Fibroblast of lung (primary cell): ENCODE measurements at regions not wholly inside any gene's neighbourhood (a gene's known extent, or its start where the extent isn't known, plus 50 kb on each side); places are given as distances from the start of the nearest gene placed in this dataset.

ENCODE experiments used
- DNase-seq, 2 donors: peaks; one replicate each; pipeline versions ENCODE4 v3.0.0 to v3.0.0-alpha.2; 2010; ENCODE audit warnings: low read depth in 2 of 2
- H2AFZ ChIP-seq: 2 replicates; pipeline ENCODE4 v1.5.1; 2012; ENCODE audit warnings: low read length, control low read depth, inconsistent platforms
- H3K27ac ChIP-seq: 2 replicates; pipeline ENCODE4 v1.5.1; 2011; ENCODE audit warnings: low read length, control low read depth; ENCODE audit not compliant: insufficient read depth
- H3K27me3 ChIP-seq: 2 replicates; pipeline ENCODE4 v1.5.1; 2011; ENCODE audit warnings: mild to moderate bottlenecking, low read length; ENCODE audit not compliant: control insufficient read depth, insufficient read depth
- H3K36me3 ChIP-seq: 2 replicates; pipeline ENCODE4 v1.5.1; 2011; ENCODE audit warnings: low read length; ENCODE audit not compliant: control insufficient read depth, insufficient read depth
- H3K4me1 ChIP-seq: 2 replicates; pipeline ENCODE4 v1.5.1; 2011; ENCODE audit warnings: low read length; ENCODE audit not compliant: control insufficient read depth, insufficient read depth; ENCODE audit errors: extremely low read depth
- H3K4me2 ChIP-seq: 2 replicates; pipeline ENCODE4 v1.5.1; 2011; ENCODE audit warnings: low read length, control low read depth; ENCODE audit not compliant: insufficient read depth; ENCODE audit errors: extremely low read depth
- H3K4me3 ChIP-seq, 4 experiments: fragments of 200-600 bp in 1 of 4; sonication (generic) in 1 of 4; replicated peaks in 1 of 4; 2 replicates each; pipeline ENCODE4 v1.5.1; 2011 to 2016; ENCODE audit warnings: low read length in 4 of 4, low read depth in 3 of 4, mild to moderate bottlenecking in 3 of 4, control low read depth in 2 of 4, inconsistent platforms in 1 of 4, mixed read lengths in 1 of 4; ENCODE audit not compliant: insufficient read depth in 1 of 4; ENCODE audit errors: control extremely low read depth in 1 of 4
- H3K79me2 ChIP-seq: 2 replicates; pipeline ENCODE4 v1.5.1; 2012; ENCODE audit warnings: mild to moderate bottlenecking, low read length, inconsistent platforms; ENCODE audit not compliant: control insufficient read depth, insufficient read depth
- H3K9ac ChIP-seq: 2 replicates; pipeline ENCODE4 v1.5.1; 2011; ENCODE audit warnings: mild to moderate bottlenecking, low read length, control low read depth; ENCODE audit not compliant: insufficient read depth
- H3K9me3 ChIP-seq: 2 replicates; pipeline ENCODE4 v1.5.1; 2012; ENCODE audit warnings: low read depth, low read length; ENCODE audit not compliant: control insufficient read depth, insufficient read depth
- H4K20me1 ChIP-seq: 2 replicates; pipeline ENCODE4 v1.5.1; 2011; ENCODE audit warnings: low read length; ENCODE audit not compliant: control insufficient read depth, insufficient read depth; ENCODE audit errors: extremely low read depth
- EZH2 ChIP-seq: IDR thresholded peaks from 2 replicates; pipeline ENCODE4 v1.5.1; 2012; ENCODE audit warnings: low read length, control low read depth, mild to moderate bottlenecking; ENCODE audit errors: missing control alignments
- TF ChIP-seq, protein P1 (sequence below), 2 donors: IDR thresholded peaks in 1 of 2; conservative IDR thresholded peaks in 1 of 2; 1 replicate in 1 of 2; 2 replicates in 1 of 2; pipeline ENCODE4 v1.5.1; 2011 to 2012; ENCODE audit warnings: low read length in 2 of 2, control low read depth in 1 of 2, inconsistent platforms in 1 of 2, low read depth in 1 of 2, mild to moderate bottlenecking in 1 of 2

DNA sequence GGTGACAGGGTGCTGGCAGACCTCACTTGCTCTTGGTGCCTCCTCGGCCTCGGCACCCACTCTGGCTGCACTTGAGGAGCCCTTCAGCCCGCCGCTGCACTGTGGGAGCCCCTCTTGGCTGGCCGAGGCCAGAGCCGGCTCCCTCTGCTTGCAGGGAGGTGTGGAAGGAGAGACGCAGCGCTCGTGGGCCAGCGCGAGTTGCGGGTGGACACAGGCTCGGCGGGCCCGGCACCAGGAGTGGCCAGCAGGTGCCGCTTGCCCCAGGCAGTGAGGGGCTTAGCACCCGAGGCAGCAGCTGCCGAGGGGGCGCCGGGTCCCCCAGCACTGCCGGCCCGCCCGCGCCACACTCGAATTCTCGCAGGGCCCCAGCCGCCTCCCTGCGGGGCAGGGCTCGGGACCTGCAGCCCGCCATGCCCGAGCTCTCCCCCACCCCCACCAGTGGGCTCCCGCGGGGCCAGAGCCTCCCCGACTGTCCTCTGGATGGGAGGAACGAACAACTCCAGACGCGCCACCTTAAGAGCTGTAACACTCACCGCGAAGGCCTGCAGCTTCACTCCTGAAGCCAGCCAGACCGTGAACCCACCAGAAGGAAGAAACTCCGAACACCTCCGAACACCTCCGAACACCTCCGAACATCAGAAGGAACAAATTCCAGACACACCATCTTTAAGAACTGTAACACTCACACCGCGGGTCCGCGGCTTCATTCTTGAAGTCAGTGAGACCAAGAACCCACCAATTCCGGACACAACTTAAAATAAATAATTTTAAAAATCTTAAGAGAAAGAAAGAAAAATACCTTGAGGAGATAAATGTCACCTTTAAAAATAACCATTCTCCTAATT lies 311.1 kb upstream of the SLC7A11 start:
- Histone ChIP-seq H3K36me3 (no peaks in the 10 kb centered on the region), H3K27me3 (no peaks in the 10 kb centered on the region), H3K4me2 (no peak overlapping the region), H2AFZ (no peak overlapping the region), H3K4me3 (no peak overlapping the region), H3K79me2 (no peaks in the 10 kb centered on the region), H3K27ac (no peak overlapping the region), H3K9me3 (no peaks in the 10 kb centered on the region), H3K9ac (no peak overlapping the region), H4K20me1 (no peaks in the 10 kb centered on the region), H3K4me1 (no peaks in the 10 kb centered on the region)
- no peak for TF ChIP-seq EZH2
- TF ChIP-seq, protein P1, sequence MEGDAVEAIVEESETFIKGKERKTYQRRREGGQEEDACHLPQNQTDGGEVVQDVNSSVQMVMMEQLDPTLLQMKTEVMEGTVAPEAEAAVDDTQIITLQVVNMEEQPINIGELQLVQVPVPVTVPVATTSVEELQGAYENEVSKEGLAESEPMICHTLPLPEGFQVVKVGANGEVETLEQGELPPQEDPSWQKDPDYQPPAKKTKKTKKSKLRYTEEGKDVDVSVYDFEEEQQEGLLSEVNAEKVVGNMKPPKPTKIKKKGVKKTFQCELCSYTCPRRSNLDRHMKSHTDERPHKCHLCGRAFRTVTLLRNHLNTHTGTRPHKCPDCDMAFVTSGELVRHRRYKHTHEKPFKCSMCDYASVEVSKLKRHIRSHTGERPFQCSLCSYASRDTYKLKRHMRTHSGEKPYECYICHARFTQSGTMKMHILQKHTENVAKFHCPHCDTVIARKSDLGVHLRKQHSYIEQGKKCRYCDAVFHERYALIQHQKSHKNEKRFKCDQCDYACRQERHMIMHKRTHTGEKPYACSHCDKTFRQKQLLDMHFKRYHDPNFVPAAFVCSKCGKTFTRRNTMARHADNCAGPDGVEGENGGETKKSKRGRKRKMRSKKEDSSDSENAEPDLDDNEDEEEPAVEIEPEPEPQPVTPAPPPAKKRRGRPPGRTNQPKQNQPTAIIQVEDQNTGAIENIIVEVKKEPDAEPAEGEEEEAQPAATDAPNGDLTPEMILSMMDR (conservative IDR thresholded peaks at IDR 0.05 in 1 of 2, IDR thresholded peaks at IDR 0.05 in 1 of 2; ENCODE audit: low read depth in 1 of 2, low read length in 2 of 2), result no peak
- DNase-seq, result no peak

DNA sequence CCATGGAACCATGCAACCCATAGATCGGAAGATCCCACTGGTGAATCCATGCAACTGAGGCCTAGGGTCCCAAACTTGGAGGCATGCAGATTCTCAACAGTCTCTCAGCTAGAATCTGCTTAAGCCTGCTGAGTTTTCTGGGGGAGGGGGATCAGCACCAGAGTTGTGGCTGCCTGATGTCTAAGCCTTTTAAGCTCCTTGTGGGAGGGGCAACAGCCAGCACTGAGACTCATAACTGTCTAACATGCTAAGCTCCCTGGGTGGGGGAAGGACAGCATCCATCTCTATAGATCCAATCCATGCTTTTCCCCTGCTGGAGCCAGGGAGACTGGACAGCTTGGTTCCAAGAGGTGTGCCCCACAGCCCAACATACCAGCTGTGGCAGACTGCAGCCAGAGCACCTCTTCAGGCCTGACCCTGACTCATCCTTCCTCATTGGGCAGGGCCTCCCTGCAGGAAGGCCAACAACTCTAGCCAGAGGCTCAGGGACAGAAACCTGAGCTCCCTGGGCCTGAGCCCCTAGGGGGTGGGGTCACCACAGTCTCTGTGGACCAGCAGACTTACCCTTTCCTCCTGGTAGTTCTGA lies 300.1 kb upstream of the SLC7A11 start:
- Histone ChIP-seq H3K36me3 (no peaks in the 10 kb centered on the region), H3K4me1 (no peaks in the 10 kb centered on the region), H4K20me1 (no peaks in the 10 kb centered on the region), H2AFZ (no peak overlapping the region), H3K4me3 (no peak overlapping the region), H3K27ac (no peak overlapping the region), H3K4me2 (no peak overlapping the region), H3K9ac (no peak overlapping the region), H3K79me2 (no peaks in the 10 kb centered on the region), H3K9me3 (no peaks in the 10 kb centered on the region), H3K27me3 (no peaks in the 10 kb centered on the region)
- TF ChIP-seq, protein P1 (conservative IDR thresholded peaks at IDR 0.05 in 1 of 2, IDR thresholded peaks at IDR 0.05 in 1 of 2; ENCODE audit: low read depth in 1 of 2, low read length in 2 of 2), result no peak
- no peak for TF ChIP-seq EZH2
- peak in 1 of 2 donors; percentile 23 for DNase-seq

DNA sequence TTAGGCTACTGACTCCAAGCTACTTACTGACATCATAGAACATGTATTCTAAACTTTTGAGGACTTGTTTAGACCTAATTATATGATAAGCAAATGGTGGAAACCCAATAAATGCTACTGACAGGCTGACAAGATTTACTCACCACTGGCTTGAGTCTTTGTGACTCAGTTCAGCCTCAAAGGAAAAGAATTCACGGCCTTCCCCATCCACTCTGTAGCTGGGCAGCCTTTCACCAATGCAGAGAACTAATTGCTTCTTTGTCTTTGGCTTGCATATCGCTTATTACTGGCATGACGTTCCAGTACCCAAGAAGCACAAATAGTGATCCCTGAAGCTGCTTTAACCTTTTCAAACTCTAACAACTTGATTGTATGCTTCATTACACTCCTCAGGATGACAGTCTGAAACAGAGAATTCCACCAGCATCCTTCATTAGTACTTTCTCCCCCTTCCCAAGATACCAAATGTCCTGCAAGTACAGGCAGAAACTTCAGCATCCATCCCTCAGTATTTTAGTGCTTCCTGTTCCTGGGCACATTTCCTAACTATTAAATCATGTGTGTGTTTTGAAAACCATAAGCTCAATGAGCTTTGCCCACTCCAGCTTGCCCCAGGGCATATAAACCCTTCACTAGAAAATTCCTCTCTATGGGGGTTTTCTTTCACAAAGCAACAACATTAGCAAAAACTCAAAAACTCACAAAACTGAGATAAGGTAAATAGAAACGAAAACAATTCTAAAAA lies 298.1 kb upstream of the SLC7A11 start:
- peak in 1 of 2 donors; percentile 71 for DNase-seq
- Histone ChIP-seq H2AFZ (no peak overlapping the region), H3K27ac (no peak overlapping the region), H4K20me1 (no peaks in the 10 kb centered on the region), H3K4me3 (no peak overlapping the region), H3K79me2 (no peaks in the 10 kb centered on the region), H3K4me1 (no peaks in the 10 kb centered on the region), H3K4me2 (no peak overlapping the region), H3K36me3 (no peaks in the 10 kb centered on the region), H3K27me3 (no peaks in the 10 kb centered on the region), H3K9ac (no peak overlapping the region), H3K9me3 (no peaks in the 10 kb centered on the region)
- TF ChIP-seq, protein P1 (conservative IDR thresholded peaks at IDR 0.05 in 1 of 2, IDR thresholded peaks at IDR 0.05 in 1 of 2; ENCODE audit: low read depth in 1 of 2, low read length in 2 of 2), result no peak
- TF ChIP-seq EZH2, result no peak
